Nucleus accumbens (tissue), 56 donors: ENCODE measurements at regions not wholly inside any gene's neighbourhood (a gene's known extent, or its start where the extent isn't known, plus 50 kb on each side); places are given as distances from the start of the nearest gene placed in this dataset.
"Not testable (repeated sequence)": the region's sequence is repeated elsewhere in the genome, so short reads cannot be mapped to it uniquely, and the experiment has no call there.

Source experiments
- DNase-seq, 56 donors: peaks; one replicate each; lab custom pipeline; 2025; lab: John Stamatoyannopoulos, UW

DNA sequence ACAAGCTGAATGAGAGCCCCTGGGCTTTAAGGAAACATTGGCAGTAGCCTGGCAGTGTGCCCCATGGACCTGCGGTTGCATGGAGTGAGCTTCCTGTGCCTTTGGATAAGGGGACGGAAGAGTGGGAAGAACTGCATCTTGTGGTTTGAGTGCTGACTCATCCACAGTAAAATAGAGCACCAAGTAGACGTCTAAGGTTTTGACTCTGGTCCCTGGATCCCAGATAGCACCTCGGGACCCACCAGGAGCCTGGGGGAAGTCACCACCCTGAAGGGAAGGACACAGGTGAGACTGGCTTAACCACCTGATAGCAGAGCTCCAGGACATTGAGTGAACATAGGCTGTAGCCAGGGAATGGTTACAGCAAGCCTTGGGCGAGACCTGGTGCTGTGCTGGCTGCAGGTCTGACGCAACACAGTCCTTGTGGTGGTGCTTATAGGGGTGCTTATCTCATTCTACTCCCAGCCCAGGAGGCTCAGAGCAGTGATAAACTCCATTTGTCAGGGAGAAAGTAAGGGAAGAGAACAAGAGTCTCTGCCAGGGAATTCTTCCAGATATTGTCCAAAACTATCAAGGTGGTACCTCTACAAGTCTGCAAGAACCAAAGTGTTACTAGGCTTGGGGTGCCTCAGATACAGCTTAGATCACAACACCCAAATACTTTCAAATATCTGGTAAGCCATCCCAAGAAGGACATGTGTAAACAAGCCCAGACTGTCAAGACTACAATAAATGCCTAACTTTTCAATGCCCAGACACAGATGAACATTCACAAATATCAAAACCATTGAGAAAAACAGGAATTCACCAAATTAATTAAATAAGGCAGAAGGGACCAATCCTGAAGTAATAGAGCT lies 123.6 kb upstream of the TET2 start:
- DNase-seq: no peak

DNA sequence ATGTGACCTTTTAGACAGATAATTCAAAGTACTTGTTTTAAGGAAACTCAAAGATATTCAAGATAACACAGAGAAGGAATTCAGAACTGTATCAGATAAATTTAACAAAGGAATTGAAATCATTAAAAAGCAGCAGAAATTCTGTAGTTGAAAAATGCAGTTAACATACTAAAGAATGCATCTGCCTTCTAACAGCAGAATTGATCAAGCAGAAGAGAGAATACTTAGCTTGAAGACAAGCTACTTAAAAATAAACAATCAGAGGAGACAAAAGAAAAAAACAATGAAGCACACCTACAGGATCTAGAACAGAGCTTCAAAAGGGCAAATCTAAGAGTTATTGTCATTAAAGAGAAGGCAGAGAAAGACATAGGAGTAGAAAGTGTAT lies 123.0 kb upstream of the TET2 start:
- no peak for DNase-seq

DNA sequence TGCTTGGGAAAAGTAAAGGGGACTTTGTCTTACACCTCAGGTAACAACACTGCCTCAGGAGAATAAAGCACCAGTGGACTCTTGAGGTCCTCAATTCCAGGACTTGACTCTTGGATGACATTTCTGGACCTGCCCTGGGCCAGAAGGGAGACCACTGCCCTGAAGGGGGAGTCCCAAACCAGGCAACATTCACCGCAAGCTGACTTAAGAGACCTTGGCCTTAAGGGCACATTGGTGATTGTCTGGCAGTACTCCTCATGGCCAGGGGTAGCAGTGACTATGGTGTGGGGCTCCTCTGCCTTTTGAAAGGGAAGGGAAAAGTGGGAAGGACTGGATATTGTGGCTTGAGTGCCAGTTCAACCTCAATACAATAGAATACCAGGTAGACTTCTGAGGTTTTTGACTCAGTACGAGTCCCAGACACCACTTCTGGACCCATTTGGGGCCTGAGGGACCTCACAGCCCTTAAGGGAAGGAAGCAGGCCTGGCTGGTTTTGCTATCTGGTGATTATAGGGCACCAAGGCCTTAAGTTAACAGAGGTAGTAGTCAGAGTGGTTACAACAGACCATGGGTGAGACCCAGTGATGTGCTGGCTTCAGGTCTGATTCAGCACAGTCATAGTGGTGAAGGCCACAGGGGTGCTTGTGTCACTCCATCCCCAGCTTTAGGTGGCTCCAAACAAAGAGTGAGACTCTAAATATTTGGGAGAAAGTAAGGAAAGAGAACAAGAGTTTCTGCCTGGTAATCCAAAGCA lies 121.2 kb upstream of the TET2 start:
- no peak for DNase-seq

DNA sequence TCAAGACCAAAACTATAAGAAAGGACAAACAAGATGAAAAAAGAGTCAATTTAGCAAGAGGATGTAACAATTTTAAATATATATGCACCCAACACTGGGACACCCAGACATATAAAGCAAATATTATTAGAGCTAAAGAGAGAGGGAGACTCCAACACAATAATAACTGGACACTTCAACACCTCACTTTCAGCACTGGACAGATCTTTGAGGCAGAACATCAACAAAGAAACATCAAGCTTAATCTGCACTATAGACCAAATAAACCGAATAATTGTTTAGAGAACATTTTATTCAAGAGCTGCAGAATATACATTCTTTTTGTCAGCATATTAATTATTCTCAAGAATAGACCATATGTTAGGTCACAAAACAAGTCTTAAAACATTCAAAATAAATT lies 109.7 kb upstream of the TET2 start:
- no peak for DNase-seq

DNA sequence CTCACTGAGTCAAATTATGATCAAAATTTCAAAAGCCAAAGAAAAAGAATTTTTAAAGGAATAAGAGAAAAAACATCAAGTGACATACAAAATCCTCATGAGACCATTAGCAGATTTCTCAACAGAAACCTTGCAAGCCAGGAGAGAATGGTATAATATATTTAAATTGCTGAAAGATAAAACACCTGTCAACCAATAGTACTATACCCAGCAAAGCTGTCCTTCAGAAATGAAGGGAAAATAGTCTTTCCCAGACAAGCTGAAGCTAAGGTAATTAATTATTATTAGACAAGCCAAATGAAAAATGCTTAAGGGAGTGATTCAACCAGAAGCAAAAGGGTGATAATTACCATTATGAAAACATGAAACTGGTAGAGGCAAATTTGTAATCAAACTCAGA lies 104.2 kb upstream of the TET2 start:
- no peak for DNase-seq

DNA sequence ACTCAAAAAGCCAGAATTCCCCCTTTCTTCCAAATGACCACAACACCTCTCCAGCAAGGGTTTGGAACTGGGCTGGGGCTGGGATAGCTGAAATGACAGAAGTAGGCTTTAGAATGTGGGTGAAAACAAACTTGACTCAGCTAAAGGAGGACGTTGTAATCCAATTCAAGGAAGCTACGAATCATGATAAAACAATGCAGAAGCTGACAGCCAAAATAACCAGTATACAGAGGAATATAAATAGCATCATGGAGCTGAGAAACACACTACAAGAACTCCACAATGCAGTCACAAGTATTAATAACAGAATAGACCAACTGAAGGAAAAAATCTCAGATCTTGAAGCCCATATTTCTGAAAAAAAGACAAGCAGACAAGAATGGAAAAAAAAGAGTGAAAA lies 95.8 kb upstream of the TET2 start:
- DNase-seq: no peak

DNA sequence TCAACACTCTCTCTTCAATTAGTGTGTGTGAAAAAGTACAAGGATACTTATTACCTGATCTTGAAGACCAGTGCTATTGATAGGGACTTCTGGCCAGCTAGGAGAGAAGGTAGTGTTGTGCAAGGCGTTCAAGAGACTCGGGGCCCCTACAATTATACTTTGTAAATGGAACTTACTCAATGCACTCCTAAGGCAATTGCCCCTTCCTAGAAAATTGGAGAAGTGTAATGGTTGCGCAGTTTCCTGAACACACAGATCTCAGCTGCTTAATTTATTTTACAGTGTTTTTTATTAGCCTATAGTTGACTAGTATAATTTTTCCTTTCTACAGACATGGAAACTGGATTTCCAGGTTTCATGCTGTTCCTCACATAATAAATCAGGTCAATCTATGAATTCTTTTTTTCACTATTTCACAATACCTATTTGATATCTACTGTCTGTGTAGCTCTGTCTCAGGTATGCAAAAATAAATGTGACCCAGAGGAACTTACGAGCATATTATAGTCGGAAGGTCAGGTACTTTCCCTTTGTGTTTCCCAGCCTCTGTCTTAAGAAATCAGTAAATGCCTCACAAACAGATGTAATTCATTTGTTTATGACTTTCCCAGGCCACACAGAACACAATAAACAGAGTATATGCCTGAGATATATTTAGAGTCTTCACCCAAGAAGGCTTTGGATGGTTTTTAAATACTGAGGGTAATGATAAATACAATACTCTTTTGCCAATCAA lies 89.1 kb upstream of the TET2 start:
- peak in 1 of 56 donors; percentile 1 for DNase-seq

DNA sequence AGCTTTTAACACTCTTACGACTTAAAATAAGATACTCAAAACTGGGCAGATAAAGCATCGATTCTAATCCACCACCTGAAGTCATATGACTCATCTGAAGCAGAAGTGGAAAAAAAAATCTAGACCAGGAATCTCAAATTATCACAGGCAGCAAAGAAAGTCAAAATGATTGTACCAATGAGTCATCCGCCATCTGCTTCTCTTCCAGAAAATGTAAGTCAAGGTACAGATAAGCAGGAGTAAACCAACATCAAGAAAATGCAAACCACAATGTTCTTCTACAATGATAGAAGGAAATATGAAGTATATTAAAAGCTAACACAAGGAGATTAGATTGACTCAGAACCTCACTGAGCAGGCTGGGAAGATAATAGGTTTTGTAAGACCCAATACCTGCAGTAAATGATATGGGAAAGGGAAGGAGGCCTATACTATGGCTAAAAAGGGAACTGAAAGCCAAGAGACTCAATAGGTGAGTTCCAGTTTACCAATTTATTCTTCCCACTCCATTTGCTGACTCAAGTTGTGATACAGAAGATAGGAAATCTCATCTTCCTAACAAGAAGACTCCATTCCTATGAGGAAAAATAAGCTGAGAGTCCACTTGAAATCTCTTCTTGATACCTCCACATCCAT lies 88.4 kb upstream of the TET2 start:
- no peak for DNase-seq

DNA sequence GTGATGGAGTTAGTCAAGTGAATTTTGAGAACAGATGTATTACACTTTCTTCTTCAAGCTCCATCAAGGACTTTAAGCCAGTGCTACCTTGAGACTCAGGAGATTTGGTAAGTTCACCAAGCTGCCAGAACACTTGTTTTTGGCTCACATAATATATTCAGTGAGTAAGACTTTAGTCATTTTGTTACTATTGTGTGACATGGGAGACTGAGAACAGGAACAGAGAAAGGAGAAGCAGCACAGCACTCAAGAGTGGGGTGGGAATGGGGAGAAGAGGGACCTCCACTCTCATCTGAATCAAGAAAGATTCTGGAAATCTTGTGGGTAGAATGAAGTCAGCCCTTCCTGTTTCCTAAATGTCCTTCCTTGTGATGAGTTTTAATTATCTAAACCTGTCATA lies 87.3 kb upstream of the TET2 start:
- no peak for DNase-seq

DNA sequence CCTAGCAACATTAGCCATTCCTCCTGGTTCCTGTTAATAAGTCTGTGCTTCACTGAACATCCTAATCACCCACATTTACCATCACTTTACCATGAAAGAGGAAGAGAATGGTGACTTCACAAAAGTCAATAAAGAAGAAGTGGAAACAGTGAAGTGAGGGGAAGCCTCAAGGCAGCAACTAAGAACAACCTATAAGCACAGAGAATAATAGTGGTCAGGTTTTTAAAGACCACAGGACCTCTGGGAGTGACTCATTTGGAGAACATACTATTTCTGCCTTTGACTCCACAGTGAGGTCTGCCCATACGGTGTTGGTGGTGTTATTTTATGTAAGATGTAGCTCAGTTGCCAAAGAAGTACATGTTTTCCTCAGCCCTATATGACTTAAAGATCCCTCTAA lies 86.0 kb upstream of the TET2 start:
- DNase-seq: no peak

DNA sequence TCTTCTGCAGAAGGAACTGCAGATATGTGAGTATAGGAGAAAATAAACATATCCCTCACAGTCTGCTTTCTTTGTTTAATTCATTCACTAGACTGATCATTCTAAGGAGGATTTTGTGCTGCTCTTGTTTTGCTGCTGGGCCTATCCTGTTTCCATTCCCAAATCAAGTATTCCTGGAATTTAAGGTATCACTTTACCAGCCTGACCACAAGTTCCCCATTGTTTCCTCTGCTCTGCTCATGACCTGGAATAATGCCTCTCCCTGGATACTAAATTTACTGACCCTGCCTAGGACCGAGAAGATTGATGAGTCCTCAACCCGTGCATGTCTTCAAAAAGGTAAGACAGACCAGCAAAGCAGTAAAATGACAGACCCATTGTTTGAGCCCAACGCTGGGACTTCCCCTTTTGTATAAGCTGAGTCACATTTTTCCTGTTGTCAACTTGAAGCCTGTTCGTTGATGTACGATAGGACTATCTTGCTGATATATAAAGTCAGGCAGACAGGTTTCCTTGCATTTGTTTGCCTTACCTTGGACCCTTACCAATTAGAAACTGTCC lies 85.5 kb upstream of the TET2 start:
- DNase-seq: no peak

DNA sequence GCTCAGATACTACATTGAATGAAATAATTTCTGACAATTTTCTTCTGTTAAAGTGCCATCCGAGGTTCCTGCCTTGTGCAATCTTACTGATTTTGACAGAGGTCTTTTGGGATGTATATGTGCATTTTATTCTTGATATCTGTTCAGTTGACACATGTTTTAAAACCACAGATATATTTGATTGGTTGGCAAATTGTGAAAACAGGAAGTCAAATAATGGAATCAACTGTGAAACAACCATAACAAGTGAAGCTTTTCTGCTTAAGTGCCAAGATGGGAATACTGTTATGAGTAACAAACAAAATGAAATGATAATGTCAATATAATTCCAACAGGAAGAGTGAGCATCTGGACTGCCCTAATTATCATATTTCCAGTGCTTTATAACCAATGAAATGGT lies 84.9 kb upstream of the TET2 start:
- no peak for DNase-seq

DNA sequence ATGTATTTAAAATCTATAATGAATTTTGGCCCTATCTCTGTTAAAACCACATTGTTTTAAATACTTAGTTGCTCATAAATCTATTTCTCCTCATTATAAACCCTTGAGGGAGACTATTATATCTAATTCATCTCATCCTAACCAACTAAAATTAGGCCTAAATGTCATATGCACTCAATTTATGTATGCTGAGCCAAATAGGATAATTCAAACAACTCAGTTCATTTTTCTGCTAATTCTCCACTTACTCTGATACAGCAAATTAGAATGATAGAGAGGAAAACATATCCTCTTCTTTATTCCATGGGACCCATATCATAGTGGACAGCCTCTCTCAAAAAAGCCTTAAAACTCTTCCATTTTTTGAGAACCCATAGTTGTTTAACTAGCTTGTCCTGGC lies 80.3 kb upstream of the TET2 start:
- DNase-seq: no peak

DNA sequence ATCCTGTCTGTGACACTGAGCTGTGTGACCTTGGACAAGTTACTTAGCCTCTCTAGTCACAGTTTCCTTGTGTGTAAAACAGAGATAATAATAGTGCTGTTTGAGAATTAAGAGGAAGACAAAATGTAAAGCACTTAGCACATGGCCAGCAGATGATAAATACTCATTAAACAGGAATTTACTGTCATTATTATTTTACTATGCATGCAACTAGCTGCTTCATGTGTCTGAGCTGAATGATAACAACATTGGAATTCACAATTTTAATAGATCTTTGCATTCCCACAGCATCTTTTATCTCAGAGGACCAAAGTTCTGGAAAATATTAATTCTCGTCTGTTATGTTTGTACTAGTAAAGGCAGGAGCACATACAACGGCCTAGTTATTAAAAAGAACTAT lies 79.2 kb upstream of the TET2 start:
- DNase-seq: no peak

DNA sequence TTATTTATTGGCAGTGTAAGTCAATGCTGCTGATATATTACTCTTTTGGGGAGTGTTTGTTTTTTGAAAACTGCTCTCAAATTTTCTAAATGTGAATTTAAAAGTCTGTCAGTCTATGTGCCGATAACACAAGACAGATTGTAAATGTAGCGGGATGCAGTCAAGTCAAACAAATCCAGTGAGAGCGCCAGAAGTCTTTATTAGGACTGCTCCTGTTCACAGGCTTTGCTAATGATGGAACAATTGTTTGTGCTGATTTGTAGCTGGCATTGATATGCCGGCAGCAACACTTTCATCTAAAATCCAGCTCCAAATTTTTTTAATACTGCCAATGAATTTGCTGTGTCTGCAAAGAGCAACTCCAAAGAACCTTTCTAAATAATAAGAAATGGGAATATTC lies 78.7 kb upstream of the TET2 start:
- DNase-seq: no peak

DNA sequence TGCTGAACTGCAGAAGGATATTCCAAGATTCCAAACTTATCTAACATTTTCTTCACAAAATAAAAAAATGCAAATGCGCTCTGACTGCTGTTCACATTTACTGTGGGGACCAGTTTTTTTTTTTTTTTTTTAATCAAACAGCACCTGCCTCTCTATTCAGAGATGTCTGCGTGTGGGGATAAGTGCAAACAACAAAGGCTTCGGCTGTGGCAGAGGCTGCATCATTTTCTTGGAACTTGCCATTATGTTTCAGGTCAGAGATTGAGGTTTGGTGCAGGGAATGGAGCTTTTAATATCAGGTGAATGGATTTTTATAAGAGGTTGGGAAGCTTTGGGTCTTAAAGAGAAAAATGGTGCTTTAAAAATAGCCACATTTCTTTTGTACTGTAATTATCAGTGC lies 78.2 kb upstream of the TET2 start:
- DNase-seq: no peak

DNA sequence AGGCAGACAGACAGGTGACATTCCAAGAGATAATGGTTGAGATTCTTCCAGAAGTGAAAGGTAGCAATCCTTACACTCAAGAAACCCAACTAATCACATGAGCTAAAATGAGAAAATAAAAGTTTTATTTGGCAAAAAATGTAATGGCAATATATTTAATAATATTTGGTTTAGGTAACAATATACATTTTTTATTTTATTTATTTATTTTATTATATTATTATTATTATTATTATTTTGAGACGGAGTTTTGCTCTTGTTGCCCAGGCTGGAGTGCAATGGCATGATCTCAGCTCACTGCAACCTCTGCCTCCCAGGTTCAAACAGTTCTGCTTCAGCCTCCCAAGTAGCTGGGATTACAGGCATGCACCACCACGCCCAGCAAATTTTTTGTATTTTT lies 74.6 kb upstream of the TET2 start:
- DNase-seq: not testable (repeated sequence)

DNA sequence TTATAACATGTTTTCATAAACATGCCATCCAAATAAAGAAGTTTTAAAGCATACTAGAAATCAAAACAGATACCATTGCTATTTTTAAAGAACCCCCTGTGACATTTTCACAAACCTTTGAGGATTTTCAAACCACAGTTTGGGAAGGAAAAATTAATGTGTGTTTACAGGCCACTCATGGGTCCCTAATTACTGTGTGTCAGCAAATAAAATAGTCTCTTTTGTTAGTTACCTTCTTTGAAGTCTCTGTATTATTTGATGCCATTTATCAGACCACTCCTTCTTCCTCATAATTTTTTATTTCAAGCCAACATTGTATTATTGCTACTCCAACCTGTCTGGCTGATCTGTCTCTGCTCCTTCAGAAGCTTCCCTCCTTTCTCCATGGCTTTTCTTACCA lies 72.6 kb upstream of the TET2 start:
- no peak for DNase-seq

DNA sequence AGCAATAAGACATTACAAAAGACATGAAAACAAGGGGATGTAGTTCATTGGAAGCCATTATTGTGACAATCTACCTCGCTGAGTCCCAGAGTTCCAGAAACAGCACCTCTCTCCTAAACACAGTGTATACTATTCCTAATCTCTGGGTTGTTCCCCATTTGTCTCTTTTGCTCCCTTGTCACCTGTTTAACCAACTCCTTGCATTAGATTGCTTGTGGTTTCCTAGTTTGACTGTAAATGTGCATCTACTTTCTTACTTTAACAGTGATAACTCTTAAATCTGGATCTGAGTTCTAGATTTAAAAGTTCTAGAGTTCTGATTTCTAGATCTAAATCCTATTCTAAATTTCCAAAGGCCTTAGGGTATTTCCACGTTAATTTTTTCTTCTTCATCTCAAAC lies 71.6 kb upstream of the TET2 start:
- DNase-seq: no peak

DNA sequence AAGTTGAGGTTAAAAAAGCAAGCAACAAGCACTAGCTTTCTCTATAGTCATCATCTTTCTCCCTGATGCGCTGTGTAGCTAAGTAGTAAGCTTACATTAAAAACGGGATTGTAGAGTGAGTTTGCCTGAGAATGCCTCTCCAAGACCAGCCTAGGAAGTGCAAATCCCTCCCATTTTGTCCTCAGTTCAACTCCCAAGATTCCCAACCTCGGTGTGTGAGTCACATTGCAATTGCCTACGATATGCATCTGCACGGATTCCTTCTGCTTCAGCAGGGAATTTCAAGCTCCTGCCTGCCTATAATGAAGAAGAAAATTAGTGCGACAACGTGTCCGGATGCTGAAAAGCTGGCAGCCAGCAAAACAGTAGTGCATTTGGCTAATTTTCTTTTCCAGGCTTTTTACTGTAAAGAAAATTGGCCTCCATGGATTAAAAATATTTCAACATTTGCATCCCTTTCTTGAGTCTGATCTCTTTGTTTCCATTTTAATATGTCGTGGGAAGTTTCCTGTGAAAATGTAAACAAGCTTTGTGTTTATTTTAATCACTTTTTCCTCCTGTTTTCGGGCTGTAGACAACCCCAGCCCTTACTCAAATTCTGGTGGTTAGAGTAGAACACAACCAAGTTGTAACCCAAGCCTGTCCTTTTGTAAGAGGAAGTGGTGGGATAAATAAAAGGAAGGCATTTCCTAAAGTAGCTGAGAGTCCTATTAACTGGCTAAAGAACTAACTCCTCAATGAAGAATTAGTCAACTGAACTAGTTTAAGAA lies 58.4 kb upstream of the TET2 start:
- DNase-seq: peak in 19 of 56 donors; percentile 0 to 42 (median 5)
